ENCODE measurements at regions not wholly inside any gene's neighbourhood (a gene's known extent, or its start where the extent isn't known, plus 50 kb on each side); places are given as distances from the start of the nearest gene placed in this dataset.

DNA sequence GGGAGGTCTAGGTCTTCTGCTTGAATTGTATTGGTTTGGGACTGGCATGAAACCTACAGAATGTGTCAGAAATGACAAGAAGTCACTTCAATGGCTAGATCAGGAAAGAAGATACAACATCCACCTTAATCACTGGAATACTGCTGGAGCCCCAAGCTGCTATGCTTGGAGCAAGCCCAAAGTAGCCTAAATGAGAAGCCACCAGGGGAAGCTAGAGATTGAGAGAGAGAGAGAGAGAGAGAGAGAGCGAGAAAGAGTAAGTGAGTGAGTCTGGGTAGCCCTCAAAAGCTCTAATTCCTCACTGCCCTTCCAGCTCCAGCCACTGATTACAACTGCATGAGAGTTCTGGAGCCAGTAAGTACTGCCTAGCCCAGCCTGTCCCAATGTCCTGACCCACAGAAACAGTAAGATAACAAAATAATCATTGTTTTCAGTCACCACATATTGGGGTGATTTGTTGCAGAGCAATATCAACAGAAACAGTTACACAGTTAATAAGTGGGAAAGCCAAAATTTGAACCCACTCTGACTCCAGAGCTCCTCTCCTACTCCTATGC is 529.2 kb upstream of the GOLIM4 start:
- no peak for DNase-seq

DNA sequence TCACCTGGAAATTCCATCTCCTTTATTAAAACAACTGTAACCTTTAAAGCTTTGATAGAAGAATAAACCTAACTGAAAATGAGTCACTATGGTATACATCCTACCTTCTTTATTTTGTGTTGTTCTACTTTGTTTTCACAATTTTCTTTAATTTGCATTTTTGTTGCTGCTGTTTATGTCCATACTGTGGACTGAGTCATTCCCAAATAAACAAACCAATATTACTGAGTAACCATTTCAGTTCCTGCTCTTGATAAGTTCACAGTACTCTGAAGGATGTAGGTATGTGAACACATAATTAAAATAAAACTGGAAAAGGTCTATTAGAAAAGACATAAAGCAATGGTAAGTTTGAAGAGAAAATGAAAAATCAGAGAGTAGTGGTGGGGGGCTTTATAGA is 528.5 kb upstream of the GOLIM4 start:
- DNase-seq: no peak

GRCh38 chr3:168622795-168623194 is 527.1 kb upstream of the GOLIM4 start:
- no peak for DNase-seq

- peak; percentile 4 to 24 for DNase-seq
These were observed 525.1 kb upstream of the GOLIM4 start for GRCh38 chr3:168620854-168621253.

DNA sequence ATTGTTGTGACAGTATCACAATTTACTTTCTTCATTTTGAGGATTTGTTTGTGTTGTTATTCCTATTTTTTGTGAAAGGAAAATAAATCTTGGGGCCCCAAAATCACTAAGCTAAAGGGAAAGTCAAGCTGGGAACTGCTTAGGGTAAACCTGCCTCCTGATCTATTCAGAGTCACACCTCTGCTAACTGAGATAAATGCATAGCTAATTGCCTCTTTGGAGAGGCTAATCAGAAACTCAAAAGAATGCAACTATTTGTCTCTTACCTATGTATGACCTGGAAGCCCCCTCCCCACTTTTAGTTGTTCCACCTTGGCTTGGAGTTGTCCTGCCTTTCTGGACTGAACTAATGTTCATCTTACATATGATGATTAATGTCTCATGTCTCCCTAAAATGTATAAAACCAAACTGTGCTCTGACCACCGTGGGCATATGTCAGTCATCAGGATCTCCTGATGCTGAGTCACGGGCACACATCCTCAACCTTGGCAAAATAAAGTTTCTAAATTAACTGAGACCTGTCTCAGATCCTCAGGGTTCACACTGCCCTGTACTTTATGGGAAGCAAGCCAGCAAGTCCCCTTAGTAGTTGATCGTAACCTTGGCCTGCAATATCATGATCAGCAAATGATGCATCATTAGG is 523.2 kb upstream of the GOLIM4 start:
- no peak for DNase-seq

- DNase-seq: no peak
These were observed 521.9 kb upstream of the GOLIM4 start for GRCh38 chr3:168617658-168618057.

DNA sequence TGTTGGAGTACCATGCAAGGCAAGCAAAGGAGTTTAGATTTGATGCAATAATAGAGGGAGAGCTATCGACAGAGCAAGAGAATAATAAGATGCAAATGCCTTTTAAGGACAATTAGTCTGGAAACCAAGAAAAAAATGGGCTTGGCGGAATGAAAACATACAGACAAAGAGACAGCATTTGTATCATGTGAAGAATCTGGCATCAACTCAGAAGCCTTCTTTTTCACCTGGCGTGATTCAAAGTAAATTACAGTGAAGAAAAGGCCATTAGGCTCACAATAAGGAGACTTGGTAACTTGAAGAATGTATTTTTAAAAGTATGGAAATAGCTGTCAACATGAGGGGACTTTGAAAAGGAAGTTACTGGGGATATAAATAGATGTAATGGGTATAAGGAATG is 521.2 kb upstream of the GOLIM4 start:
- DNase-seq: no peak

GRCh38 chr3:168615493-168616020 is 519.8 kb upstream of the GOLIM4 start:
- no peak for DNase-seq

- DNase-seq: no peak
These were observed 517.4 kb upstream of the GOLIM4 start for GRCh38 chr3:168613151-168613550.

- no peak for DNase-seq
These were observed 516.9 kb upstream of the GOLIM4 start for GRCh38 chr3:168612671-168613070.

- no peak for DNase-seq
These were observed 516.1 kb upstream of the GOLIM4 start for GRCh38 chr3:168611826-168612225.

DNA sequence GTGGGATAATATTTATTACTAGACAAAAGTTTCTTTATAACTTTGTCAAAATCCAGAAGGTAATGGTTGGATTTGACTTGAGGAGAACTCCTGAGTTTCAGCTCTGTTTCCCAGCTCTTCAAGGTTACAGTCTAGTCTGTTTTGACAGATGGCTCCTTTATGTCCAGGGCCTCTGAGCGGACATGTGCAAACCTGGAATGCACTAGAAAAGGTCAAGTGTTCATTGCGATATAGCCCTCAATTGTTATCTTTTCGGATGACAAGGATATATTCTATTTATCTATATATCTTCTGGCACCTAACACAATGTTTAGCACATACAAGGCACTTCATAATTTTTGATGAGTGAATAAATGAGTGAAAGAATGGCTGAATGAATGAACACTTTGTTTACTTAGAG is 513.2 kb upstream of the GOLIM4 start:
- no peak for DNase-seq

DNA sequence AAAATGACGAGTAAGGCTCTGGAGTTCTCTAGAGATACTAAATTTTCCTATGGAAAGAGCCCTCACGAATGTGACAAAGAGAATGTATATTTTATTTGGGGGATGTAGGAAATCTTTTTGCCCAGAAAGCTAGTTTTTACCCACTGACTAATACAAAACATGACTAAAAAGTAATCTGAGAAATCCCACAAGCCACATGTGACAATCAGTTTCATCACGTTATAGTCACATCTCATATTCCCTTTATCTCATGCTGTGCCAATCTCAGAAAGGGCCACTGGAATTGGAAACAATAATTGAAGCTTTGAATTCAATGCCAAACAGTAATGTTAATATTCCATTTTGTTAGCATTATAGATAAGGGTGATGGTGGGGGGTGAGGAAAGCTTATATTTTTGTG is 509.0 kb upstream of the GOLIM4 start:
- no peak for DNase-seq

GRCh38 chr3:168598250-168598649 is 502.5 kb upstream of the GOLIM4 start:
- no peak for DNase-seq

DNA sequence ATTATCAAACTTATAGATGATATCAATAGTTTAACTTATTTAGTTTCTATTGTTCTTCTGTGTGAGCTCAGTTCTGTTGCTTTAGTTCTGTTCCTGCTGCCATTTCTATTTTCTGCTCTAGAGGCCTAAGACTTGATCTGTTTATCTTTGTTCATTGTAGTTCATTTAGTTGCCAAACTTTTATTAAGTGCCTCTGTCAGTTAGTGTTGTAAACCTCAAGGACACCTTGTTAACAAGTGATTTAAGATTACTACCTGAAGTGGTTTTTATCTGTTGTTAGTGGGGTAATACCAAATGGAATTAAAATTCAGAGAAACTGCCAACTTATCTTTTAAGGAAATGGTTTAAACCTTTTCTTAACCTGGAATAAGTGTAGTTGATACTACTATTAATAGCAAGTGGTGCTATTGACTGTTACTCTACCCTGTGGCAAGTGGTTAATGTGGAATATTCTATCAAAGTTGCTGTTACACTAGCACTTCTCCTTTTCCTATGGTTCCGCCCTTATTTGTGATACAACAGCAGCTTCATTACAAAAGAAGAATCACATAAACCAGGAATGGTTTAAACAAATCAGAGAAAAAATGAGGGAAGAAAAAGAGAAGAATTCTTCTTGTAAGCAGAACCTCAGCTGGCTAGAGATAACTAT is 500.6 kb upstream of the GOLIM4 start:
- DNase-seq: no peak

DNA sequence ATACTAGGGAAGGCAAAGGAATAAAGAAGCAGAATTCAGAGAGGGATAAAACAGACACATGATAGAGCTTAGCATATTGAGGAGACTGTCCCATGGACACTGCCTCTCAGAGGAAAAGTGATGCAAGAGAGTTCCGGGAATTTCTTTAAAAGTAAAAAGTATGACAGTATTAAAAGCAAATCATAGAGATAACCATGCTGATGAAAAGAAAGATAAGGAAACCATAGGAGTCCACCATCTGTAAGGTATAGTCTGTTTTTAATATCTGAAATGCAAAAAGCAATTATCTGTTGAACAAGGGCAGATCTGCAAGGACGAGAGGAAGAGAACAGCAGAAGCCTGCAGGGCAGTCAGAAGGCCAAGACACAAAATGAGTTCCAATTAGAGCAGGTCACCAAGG is 495.9 kb upstream of the GOLIM4 start:
- no peak for DNase-seq

GRCh38 chr3:168589376-168589775 is 493.7 kb upstream of the GOLIM4 start:
- no peak for DNase-seq

- no peak for DNase-seq
These were observed 489.8 kb upstream of the GOLIM4 start for GRCh38 chr3:168585544-168585943.

- no peak for DNase-seq
These were observed 488.3 kb upstream of the GOLIM4 start for GRCh38 chr3:168583977-168584376.

DNA sequence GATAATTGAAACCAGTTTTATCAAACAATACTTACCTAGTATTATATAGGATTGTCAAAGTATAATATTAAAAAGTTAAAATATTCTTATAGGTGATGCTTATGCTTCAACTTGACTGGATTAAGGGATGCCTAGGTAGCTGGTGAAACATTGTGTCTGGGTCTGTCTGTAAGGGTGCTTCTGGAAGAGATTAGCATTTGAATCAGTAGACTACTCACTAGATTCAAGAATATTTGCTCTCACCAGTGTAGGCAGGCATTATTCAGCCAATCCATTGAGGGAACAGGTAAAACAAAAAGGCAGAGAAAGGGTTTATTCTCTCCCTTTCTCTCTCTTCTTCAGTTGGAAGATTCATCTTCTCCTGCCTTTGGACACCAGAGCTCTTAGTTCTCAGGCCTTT is 486.8 kb upstream of the GOLIM4 start:
- no peak for DNase-seq

GRCh38 chr3:168581771-168582225 is 486.1 kb upstream of the GOLIM4 start:
- DNase-seq: no peak

DNA sequence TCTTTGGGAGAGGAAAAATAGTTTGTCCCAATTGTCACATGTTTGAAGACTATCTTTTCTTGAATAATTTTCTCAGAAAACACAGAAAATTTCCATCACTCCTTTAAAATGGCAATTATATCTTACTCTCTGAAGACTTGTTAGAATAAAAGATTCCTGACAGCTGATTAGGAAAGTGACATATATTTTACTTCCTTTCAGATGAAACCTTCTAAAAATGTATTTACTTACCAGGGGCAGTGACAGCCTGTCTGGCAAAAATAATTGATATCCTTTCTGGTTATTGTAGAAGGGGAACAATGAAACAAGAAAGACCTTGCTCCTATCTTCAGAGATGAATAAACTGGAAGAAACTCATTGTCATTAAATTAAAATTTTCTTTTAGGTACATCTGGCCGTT is 483.3 kb upstream of the GOLIM4 start:
- no peak for DNase-seq

DNA sequence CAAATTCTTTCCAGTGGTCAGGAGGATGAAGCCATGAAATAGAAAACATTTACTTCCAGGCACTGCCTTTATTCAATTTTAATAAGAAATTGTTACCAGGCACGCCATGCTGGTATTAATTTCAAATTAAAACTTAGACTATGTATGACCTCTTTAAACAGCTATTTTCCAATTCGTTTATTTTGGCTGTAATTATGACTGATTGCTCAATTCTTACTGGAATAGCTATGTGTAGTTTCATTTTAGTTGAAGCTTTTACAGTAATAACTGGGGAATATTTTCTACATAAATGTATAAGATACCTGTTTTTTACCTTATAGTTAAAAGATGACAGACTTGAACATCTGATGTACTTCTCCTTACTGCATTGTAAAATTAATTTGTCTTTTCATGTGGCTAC is 480.0 kb upstream of the GOLIM4 start:
- no peak for DNase-seq

DNA sequence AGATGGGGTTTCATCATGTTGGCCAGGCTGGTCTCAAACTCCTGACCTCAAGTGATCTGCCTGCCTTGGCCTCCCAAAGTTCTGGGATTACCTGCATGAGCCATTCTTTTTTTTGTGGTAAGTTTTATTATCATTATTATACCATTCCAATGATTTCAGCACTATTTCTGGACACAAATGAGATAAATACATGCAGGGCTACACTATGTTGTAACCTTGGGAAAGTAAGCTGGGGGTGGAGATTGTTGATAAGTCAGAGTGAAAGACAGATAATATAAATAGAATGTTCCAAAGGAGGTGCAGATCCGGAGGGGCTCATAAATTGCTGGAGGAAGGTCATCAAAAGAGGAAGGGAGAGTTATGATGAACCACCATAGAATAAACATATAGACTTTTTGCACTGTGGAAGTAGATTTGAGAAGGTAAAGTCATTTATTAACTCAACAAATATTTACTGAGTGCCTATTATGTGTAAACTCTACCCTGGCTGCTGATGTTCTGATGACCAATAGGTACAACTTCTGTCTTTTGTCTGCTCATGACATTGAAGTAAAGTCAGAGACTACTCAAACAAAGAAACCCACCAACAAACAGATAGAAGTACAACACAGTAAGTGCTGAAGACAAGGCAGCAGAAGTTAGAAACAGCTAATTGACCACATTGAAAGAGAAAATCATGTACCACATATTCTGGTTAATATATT is 478.9 kb upstream of the GOLIM4 start:
- no peak for DNase-seq

All from SW 1271 (cell line).